Thymus (tissue), 11 donors: ENCODE measurements at regions not wholly inside any gene's neighbourhood (a gene's known extent, or its start where the extent isn't known, plus 50 kb on each side); places are given as distances from the start of the nearest gene placed in this dataset.
"Not testable (repeated sequence)": the region's sequence is repeated elsewhere in the genome, so short reads cannot be mapped to it uniquely, and the experiment has no call there.

Experiments
- DNase-seq, 9 donors: peaks; one replicate each; pipeline ENCODE4 v3.0.0-alpha.2; 2013; ENCODE audit warnings: low spot score in 9 of 9, low read depth in 6 of 9, missing footprints in 1 of 9
- H3K27ac ChIP-seq, 2 donors: one replicate each; pipeline ENCODE4 v1.5.1; 2013; ENCODE audit warnings: control low read depth in 1 of 2, low read depth in 1 of 2, low read length in 1 of 2, mild to moderate bottlenecking in 1 of 2, moderate library complexity in 1 of 2
- H3K27me3 ChIP-seq, 2 donors: one replicate each; pipeline ENCODE4 v1.5.1; 2013; ENCODE audit warnings: low read length in 1 of 2; ENCODE audit not compliant: control insufficient read depth in 2 of 2, insufficient read depth in 1 of 2
- H3K36me3 ChIP-seq, 2 donors: one replicate each; pipeline ENCODE4 v1.5.1; 2013; ENCODE audit warnings: low read length in 1 of 2, mild to moderate bottlenecking in 1 of 2, moderate library complexity in 1 of 2; ENCODE audit not compliant: control insufficient read depth in 2 of 2, insufficient read depth in 2 of 2
- H3K4me1 ChIP-seq, 2 donors: one replicate each; pipeline ENCODE4 v1.5.1; 2013; ENCODE audit warnings: low read length in 2 of 2; ENCODE audit not compliant: control insufficient read depth in 2 of 2, insufficient read depth in 2 of 2
- H3K4me3 ChIP-seq, 2 donors: one replicate each; pipeline ENCODE4 v1.5.1; 2013; ENCODE audit warnings: low read length in 2 of 2, control low read depth in 1 of 2, mild to moderate bottlenecking in 1 of 2
- H3K9me3 ChIP-seq, 2 donors: one replicate each; pipeline ENCODE4 v1.5.1; 2013; ENCODE audit warnings: low read length in 1 of 2, mild to moderate bottlenecking in 1 of 2; ENCODE audit not compliant: control insufficient read depth in 2 of 2, insufficient read depth in 1 of 2
- WGBS: extraction: QIAGEN DNeasy Blood & Tissue Kit; methylation state at CpG from one replicate; pipeline ENCODE4 v1.1.7; 2013; 5-methylcytosine and 5-hydroxymethylcytosine counted together
- donor health status: healthy.

DNA sequence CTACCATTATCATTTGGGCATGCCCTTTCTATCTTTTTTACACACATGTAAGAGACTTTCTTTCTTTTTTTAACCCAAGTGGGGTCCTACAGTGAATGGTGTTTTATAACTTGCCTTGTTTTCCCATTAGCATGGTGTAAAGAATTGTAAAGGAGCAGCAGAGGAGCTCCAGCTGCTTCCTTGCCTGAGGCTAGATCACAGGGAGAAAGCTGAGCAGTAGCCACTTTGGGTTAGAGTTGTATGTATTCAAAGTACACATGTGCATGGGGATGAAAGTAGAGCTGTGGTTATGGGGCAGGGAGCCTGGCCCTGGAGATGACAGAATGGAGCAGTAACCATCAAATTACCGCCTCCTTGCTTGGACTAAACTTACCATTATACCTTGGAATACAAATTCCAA lies 231.1 kb upstream of the PDZRN3 start:
- Histone ChIP-seq H3K9me3 (no peaks in the 10 kb centered on the region), H3K4me3 (no peak overlapping the region), H3K4me1 (no peaks in the 10 kb centered on the region), H3K27ac (no peak overlapping the region), H3K36me3 (no peaks in the 10 kb centered on the region), H3K27me3 (no peaks in the 10 kb centered on the region)
- DNase-seq, result no peak
- WGBS, result 92% methylated on average over 1 of the region's 1 CpG

DNA sequence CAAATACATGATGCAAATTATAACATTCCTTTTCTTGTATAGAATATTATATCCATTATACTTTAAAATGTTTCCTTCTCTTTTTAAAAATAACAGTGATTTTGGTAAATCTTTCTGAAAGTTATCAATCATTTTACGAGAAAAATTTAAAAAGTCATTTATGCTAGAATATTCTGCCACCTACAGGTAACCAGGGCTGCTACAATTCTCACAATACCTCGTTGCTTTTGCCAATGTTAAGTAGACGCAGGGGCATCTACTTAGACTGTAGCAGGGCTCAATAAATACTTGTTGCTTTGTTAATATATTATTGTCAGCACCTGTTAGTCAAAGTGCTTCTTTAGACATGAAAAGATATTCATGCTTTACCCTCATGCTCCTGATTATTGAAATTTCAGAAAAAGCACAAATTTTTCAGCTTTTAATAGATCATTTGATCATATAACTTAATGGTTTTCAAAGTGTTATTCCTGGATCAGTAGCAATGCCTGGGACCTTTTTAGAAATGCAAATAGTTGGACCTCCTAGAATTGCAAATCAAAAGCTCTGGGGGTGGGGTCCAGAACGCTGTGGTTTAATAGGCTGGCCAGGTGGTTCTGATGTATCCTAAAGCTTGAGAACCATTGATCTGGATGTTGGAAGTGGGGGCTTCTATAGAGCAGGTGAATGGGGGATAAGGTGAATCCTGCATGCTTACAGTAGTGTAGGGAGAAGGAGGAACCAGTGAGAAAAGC lies 223.6 kb upstream of the PDZRN3 start:
- Histone ChIP-seq H3K36me3 (no peaks in the 10 kb centered on the region), H3K4me1 (no peaks in the 10 kb centered on the region), H3K27ac (no peak overlapping the region), H3K27me3 (no peaks in the 10 kb centered on the region), H3K9me3 (no peaks in the 10 kb centered on the region), H3K4me3 (no peak overlapping the region)
- WGBS, result 16% methylated on average over 4 of the region's 4 CpGs
- DNase-seq, result no peak

DNA sequence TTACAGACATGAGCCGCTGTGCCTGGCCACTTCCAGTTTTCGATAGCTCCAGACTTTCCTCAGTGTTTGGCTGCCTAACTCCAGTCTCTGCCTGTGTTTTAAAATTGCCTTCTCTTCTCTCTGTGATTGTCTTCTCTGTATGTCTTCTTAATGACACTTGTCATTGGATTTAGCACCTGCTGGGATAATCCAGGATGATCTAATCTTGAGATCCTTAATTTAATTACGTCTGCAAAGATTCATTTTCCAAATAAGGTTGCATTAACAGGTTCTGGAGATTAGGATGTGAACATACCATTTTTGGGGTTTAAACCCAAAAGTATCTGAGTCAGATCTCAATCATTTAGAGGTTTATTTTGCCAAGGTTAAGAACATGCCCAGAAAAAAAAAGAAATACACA lies 222.2 kb upstream of the PDZRN3 start:
- H3K36me3 ChIP-seq, result no peaks in the 10 kb centered on the region
- DNase-seq, result no peak
- H3K4me1 ChIP-seq, result no peaks in the 10 kb centered on the region
- H3K27ac ChIP-seq, result no peak overlapping the region
- WGBS, result 92% methylated on average over 3 of the region's 3 CpGs
- no peaks in the 10 kb centered on the region for H3K27me3 ChIP-seq
- H3K9me3 ChIP-seq, result no peaks in the 10 kb centered on the region
- no peak overlapping the region for H3K4me3 ChIP-seq

DNA sequence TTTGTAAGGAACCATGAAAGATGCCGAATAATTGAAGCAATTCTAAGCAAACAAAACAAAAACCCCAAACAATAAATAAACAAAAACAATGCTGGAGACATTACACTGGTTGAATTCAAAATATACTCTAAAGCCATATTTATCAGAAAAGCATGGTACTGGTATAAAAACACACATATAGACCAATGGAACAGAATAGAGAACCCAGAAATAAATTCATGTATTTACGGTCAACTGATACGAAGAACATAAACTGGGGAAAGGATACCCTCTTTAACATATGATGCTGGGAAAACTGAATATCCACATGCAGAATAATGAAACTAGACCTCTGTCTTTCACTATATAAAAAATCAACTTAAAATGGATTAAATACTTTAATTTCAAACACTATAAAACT lies 214.3 kb upstream of the PDZRN3 start:
- no peaks in the 10 kb centered on the region for H3K36me3 ChIP-seq
- H3K4me1 ChIP-seq, result no peaks in the 10 kb centered on the region
- no peak overlapping the region for H3K27ac ChIP-seq
- H3K4me3 ChIP-seq, result no peak overlapping the region
- 96% methylated on average over 3 of the region's 3 CpGs for WGBS
- H3K27me3 ChIP-seq, result no peaks in the 10 kb centered on the region
- no peak for DNase-seq
- H3K9me3 ChIP-seq, result no peaks in the 10 kb centered on the region

DNA sequence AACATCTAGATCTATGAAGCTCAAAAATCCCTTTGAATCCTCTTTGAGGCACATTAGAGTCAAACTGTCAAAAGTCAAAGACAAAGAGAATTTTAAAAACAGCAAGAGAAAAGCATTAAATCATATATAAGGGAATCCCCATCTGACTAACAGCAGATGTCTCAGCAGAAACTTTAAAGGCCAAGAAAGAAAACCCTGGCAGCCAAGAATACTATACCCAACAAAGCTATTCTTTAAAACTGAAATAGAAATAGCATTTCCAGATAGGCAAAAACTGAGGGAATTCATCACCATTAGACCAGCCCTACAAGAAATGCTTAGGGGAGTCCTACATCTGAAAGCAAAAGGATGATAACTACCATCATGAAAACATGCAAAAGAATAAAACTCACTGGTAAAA lies 211.2 kb upstream of the PDZRN3 start:
- no peaks in the 10 kb centered on the region for H3K27me3 ChIP-seq
- H3K27ac ChIP-seq, result no peak overlapping the region
- no peaks in the 10 kb centered on the region for H3K9me3 ChIP-seq
- H3K4me3 ChIP-seq, result no peak overlapping the region
- H3K36me3 ChIP-seq, result no peaks in the 10 kb centered on the region
- H3K4me1 ChIP-seq, result no peaks in the 10 kb centered on the region
- no peak for DNase-seq

DNA sequence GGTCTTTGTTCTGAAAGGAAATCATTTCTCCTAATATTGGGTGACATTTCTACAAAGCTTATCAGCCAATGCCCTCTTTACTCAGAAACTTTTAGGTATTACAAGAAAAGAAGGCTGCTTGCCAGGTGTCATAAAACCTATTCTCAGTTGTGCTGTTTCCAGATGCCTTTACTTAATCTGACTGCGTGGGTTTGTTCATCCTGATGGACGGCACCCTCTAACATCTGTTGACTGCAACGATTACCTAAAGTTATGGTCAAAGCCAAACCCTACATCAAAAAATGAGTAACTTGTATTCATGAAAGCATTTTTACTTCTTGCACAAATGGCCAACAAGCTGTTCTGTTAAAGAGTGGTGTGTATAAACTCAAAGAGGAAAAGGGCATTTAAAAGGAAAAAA lies 207.7 kb upstream of the PDZRN3 start:
- no peak for DNase-seq
- Histone ChIP-seq H3K4me3 (no peak overlapping the region), H3K4me1 (no peaks in the 10 kb centered on the region), H3K9me3 (no peaks in the 10 kb centered on the region), H3K27me3 (no peaks in the 10 kb centered on the region), H3K27ac (no peak overlapping the region), H3K36me3 (no peaks in the 10 kb centered on the region)
- 94% methylated on average over 3 of the region's 3 CpGs for WGBS

DNA sequence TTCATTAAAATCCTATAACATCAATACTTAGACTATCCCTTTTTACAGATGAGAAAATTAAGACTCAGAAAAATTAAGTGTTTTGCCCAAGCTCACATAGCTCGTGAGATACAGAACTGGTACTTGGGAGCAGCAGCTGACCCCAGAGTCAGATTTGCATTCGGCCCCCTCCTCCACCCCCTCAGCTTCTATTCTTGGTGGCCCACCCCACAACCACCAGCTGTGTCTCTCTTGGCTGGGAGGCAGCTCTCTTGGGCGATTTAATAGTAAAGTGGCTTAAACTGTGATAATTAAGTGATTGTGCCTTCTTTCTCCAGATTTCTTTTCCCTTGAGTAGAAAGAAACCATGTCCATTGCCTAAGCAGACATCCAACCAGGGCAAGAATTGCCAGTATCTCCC lies 203.6 kb upstream of the PDZRN3 start:
- H3K9me3 ChIP-seq, result no peaks in the 10 kb centered on the region
- no peak for DNase-seq
- H3K27ac ChIP-seq, result no peak overlapping the region
- H3K36me3 ChIP-seq, result no peaks in the 10 kb centered on the region
- H3K27me3 ChIP-seq, result no peaks in the 10 kb centered on the region
- 87% methylated on average over 3 of the region's 3 CpGs for WGBS
- no peaks in the 10 kb centered on the region for H3K4me1 ChIP-seq
- H3K4me3 ChIP-seq, result no peak overlapping the region

DNA sequence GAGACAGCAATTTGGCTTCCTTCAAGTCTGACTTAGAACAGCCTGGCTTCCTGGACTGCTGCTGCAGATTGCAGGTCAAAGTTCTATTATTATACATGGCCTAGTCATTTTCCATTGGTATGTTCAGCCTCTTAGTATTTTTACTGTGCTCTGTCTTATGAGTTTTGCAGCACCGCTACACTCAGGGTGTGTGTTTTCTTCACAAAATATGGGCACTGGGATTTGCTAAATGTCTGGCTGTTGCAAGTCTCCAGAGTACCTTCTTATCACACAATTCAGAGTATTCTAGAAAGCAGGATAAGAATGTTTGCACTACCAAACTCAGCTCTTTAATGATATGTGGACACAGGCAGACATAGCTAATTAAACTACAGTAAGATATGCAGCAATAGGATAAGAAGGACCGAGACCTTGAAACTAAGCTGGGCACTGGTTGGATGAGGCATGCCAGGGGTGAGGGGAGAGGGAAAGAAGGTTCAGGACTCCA lies 203.0 kb upstream of the PDZRN3 start:
- H3K27ac ChIP-seq, result no peak overlapping the region
- 94% methylated on average over 2 of the region's 2 CpGs for WGBS
- no peak overlapping the region for H3K4me3 ChIP-seq
- no peaks in the 10 kb centered on the region for H3K36me3 ChIP-seq
- H3K4me1 ChIP-seq, result no peaks in the 10 kb centered on the region
- no peaks in the 10 kb centered on the region for H3K27me3 ChIP-seq
- no peak for DNase-seq
- H3K9me3 ChIP-seq, result no peaks in the 10 kb centered on the region

DNA sequence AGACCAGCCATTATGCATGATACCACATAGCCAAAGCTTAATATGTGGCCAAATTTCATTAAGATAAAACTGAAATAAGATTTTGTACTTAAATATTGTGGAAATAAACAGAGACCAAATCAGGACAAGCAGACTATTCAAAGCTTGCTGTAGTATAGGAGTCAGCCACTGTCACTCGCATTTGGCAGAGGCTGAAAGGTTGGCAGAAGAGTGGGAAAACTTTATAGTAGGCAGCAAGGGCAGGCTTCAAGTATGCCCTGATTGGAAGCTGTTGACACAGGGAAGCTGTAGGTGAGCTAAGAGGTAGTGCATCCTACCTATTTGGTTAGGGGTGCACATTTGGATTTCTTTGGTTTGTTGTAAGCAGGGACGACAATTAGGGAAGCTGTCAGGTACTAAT lies 202.5 kb upstream of the PDZRN3 start:
- H3K4me3 ChIP-seq, result no peak overlapping the region
- H3K36me3 ChIP-seq, result no peaks in the 10 kb centered on the region

DNA sequence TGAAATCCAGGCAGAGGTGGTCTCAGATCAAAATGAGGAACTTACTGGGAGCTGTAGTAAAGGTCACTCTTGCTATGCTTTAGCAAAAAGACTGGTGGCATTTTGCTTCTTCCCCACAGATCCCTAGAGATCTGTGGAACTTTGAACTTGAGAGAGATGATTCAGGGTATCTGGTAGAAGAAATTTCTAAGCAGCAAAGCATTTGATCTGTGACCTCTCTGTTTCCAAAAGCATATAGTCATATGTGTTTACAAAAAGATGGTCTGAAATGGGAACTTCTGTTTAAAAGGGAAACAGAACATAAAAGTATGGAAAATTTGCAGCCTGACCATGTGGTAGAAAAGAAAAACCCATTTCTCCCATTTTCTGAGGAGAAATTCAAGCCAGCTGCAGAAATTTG lies 196.2 kb upstream of the PDZRN3 start:
- H3K4me3 ChIP-seq, H3K4me1 ChIP-seq, DNase-seq, H3K27me3 ChIP-seq, H3K9me3 ChIP-seq, H3K36me3 ChIP-seq, H3K27ac ChIP-seq: not testable (repeated sequence)

More for the DNA sequence above, 202.5 kb upstream of the PDZRN3 start:
- no peak overlapping the region for H3K27ac ChIP-seq
- H3K27me3 ChIP-seq, result no peaks in the 10 kb centered on the region
- no peaks in the 10 kb centered on the region for H3K9me3 ChIP-seq
- WGBS, result 90% methylated on average over 2 of the region's 2 CpGs
- no peaks in the 10 kb centered on the region for H3K4me1 ChIP-seq
- DNase-seq, result no peak
